ENCODE measurements at regions not wholly inside any gene's neighbourhood (a gene's known extent, or its start where the extent isn't known, plus 50 kb on each side); places are given as distances from the start of the nearest gene placed in this dataset.

- no peak for TF ChIP-seq POLR2AphosphoS2 (conservative IDR thresholded peaks at IDR 0.05; ENCODE audit: low read length)
- TF ChIP-seq RAD21 (conservative IDR thresholded peaks at IDR 0.05 in 1 of 2, IDR thresholded peaks at IDR 0.05 in 1 of 2): no peak
- no peak for FAIRE-seq
- ATAC-seq: no peak
- 31% methylated on average over 3 of the region's 3 CpGs for WGBS (ENCODE audit: missing lambda C conversion rate)
- Histone ChIP-seq H3K27ac (no peak overlapping the region), H3K4me3 (no peak overlapping the region), H3K4me2 (no peak overlapping the region), H3K4me1 (no peaks in the 10 kb centered on the region), H3K9me3 (no peaks in the 10 kb centered on the region)
- CTCF ChIA-PET: interaction anchor here (1.5 kb wide), 1 partner anchor 720 kb away, joined by 5 read pairs; no protein-coding TSS in a partner anchor
- POLR2A ChIA-PET: no interaction called here
- DNase-seq (ENCODE audit: low read depth in 1 of 2, low spot score in 1 of 2): no peak
Observed at GRCh38 chr10:118216571-118217170, 125.5 kb downstream of the FAM204A start.

DNA sequence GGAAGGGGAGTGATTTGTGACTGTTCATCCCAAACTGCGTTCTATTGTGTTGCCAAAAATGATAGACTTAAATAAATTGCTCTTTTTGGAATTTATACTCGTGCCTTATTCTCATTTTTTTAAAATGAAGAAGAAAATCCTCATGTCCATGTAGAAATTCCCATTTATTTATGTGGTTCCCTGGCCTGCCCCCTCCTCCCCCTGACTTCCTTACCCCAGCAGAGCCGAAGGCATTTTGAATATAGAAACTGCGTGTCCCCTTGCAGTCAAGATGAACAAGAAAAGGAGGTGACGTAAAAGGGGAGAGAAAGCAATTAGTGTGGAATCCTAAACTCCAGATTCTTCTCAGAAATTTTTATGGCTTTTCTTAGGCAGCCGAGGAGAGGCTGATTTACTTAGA, 126.1 kb downstream of the FAM204A start:
- H3K4me3 ChIP-seq: no peak overlapping the region
- no peaks in the 10 kb centered on the region for H3K9me3 ChIP-seq
- ATAC-seq: no peak
- TF ChIP-seq RCOR1 (IDR thresholded peaks at IDR 0.05; ENCODE audit: low read depth, low read length) (no peak), ZC3H11A (IDR thresholded peaks at IDR 0.05) (no peak), CHD4 (IDR thresholded peaks at IDR 0.05; ENCODE audit: borderline replicate concordance) (no peak), MYC (IDR thresholded peaks at IDR 0.05; ENCODE audit: borderline replicate concordance, low read length) (no peak), POLR2AphosphoS2 (conservative IDR thresholded peaks at IDR 0.05; ENCODE audit: low read length) (no peak), SREBF2 (IDR thresholded peaks at IDR 0.05) (no peak), BHLHE40 (IDR thresholded peaks at IDR 0.05; ENCODE audit: low read depth, low read length) (no peak), RAD21 (conservative IDR thresholded peaks at IDR 0.05 in 1 of 2, IDR thresholded peaks at IDR 0.05 in 1 of 2) (no peak), NPAS2 (CRISPR knock-in tag; IDR thresholded peaks at IDR 0.05; ENCODE audit: borderline replicate concordance) (no peak), KDM1A (IDR thresholded peaks at IDR 0.05; ENCODE audit: low read depth) (no peak), RNF2 (IDR thresholded peaks at IDR 0.05; ENCODE audit: borderline replicate concordance, low read depth) (no peak), CBX2 (IDR thresholded peaks at IDR 0.05; ENCODE audit: borderline replicate concordance, low read depth) (no peak), HOXB13 (CRISPR knock-in tag; IDR thresholded peaks at IDR 0.05; ENCODE audit: low read depth) (no peak), CBX8 (IDR thresholded peaks at IDR 0.05) (no peak)
- TF ChIP-seq, protein P1, sequence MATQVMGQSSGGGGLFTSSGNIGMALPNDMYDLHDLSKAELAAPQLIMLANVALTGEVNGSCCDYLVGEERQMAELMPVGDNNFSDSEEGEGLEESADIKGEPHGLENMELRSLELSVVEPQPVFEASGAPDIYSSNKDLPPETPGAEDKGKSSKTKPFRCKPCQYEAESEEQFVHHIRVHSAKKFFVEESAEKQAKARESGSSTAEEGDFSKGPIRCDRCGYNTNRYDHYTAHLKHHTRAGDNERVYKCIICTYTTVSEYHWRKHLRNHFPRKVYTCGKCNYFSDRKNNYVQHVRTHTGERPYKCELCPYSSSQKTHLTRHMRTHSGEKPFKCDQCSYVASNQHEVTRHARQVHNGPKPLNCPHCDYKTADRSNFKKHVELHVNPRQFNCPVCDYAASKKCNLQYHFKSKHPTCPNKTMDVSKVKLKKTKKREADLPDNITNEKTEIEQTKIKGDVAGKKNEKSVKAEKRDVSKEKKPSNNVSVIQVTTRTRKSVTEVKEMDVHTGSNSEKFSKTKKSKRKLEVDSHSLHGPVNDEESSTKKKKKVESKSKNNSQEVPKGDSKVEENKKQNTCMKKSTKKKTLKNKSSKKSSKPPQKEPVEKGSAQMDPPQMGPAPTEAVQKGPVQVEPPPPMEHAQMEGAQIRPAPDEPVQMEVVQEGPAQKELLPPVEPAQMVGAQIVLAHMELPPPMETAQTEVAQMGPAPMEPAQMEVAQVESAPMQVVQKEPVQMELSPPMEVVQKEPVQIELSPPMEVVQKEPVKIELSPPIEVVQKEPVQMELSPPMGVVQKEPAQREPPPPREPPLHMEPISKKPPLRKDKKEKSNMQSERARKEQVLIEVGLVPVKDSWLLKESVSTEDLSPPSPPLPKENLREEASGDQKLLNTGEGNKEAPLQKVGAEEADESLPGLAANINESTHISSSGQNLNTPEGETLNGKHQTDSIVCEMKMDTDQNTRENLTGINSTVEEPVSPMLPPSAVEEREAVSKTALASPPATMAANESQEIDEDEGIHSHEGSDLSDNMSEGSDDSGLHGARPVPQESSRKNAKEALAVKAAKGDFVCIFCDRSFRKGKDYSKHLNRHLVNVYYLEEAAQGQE (IDR thresholded peaks at IDR 0.05): no peak
- TF ChIP-seq, protein P2, sequence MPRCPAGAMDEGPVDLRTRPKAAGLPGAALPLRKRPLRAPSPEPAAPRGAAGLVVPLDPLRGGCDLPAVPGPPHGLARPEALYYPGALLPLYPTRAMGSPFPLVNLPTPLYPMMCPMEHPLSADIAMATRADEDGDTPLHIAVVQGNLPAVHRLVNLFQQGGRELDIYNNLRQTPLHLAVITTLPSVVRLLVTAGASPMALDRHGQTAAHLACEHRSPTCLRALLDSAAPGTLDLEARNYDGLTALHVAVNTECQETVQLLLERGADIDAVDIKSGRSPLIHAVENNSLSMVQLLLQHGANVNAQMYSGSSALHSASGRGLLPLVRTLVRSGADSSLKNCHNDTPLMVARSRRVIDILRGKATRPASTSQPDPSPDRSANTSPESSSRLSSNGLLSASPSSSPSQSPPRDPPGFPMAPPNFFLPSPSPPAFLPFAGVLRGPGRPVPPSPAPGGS (IDR thresholded peaks at IDR 0.05): no peak
- TF ChIP-seq, protein P3, sequence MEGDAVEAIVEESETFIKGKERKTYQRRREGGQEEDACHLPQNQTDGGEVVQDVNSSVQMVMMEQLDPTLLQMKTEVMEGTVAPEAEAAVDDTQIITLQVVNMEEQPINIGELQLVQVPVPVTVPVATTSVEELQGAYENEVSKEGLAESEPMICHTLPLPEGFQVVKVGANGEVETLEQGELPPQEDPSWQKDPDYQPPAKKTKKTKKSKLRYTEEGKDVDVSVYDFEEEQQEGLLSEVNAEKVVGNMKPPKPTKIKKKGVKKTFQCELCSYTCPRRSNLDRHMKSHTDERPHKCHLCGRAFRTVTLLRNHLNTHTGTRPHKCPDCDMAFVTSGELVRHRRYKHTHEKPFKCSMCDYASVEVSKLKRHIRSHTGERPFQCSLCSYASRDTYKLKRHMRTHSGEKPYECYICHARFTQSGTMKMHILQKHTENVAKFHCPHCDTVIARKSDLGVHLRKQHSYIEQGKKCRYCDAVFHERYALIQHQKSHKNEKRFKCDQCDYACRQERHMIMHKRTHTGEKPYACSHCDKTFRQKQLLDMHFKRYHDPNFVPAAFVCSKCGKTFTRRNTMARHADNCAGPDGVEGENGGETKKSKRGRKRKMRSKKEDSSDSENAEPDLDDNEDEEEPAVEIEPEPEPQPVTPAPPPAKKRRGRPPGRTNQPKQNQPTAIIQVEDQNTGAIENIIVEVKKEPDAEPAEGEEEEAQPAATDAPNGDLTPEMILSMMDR (IDR thresholded peaks at IDR 0.05): no peak
- no peak for DNase-seq (ENCODE audit: low read depth in 1 of 2, low spot score in 1 of 2)
- H3K4me2 ChIP-seq: no peak overlapping the region
- WGBS (ENCODE audit: missing lambda C conversion rate): 46% methylated on average over 6 of the region's 6 CpGs
- no peak overlapping the region for H3K27ac ChIP-seq
- H3K4me1 ChIP-seq: no peaks in the 10 kb centered on the region
- CTCF ChIA-PET: interaction anchor here (0.6 to 1.5 kb wide), 3 partner anchors 24 to 720 kb away, joined by 3 to 5 read pairs (median 3); no protein-coding TSS in a partner anchor
- FAIRE-seq: no peak
- POLR2A ChIA-PET: no interaction called here
